HCT116 (cell line): ENCODE measurements at regions not wholly inside any gene's neighbourhood (a gene's known extent, or its start where the extent isn't known, plus 50 kb on each side); places are given as distances from the start of the nearest gene placed in this dataset.

ENCODE experiments used
- ATF3 ChIP-seq: IDR thresholded peaks from 2 replicates; pipeline ENCODE4 v1.6.1; 2012
- CTCF ChIP-seq, 3 experiments: fragments of 200-600 bp in 1 of 3; sonication (generic) in 1 of 3; IDR thresholded peaks in 2 of 3; conservative IDR thresholded peaks in 1 of 3; 2 replicates each; pipeline ENCODE4 v1.5.1; 2012 to 2017; ENCODE audit warnings: low read depth in 2 of 3, low read length in 2 of 3, antibody characterized with exemption in 1 of 3, borderline replicate concordance in 1 of 3, control low read depth in 1 of 3, mild to moderate bottlenecking in 1 of 3, mixed read lengths in 1 of 3, mixed run types in 1 of 3, moderate library complexity in 1 of 3; ENCODE audit not compliant: insufficient read depth in 1 of 3
- EZH2phosphoT487 ChIP-seq: fragments of 200-600 bp; IDR thresholded peaks from 2 replicates; pipeline ENCODE4 v1.6.1; 2018; ENCODE audit warnings: antibody characterized with exemption, borderline replicate concordance
- JUND ChIP-seq: IDR thresholded peaks from 2 replicates; pipeline ENCODE4 v1.6.1; 2012

- TF ChIP-seq JUND (no peak), CTCF (IDR thresholded peaks at IDR 0.05 in 2 of 3, conservative IDR thresholded peaks at IDR 0.05 in 1 of 3; ENCODE audit: borderline replicate concordance in 1 of 3, insufficient read depth in 1 of 3, low read depth in 2 of 3, low read length in 2 of 3) (no peak), ATF3 (no peak), EZH2phosphoT487 (no peak)
Measured at GRCh38 chr3:175948041-175948440, 1088.9 kb downstream of the NAALADL2 start.
